22Rv1 (cell line): ENCODE measurements at regions not wholly inside any gene's neighbourhood (a gene's known extent, or its start where the extent isn't known, plus 50 kb on each side); places are given as distances from the start of the nearest gene placed in this dataset.
"Not testable (repeated sequence)": the region's sequence is repeated elsewhere in the genome, so short reads cannot be mapped to it uniquely, and the experiment has no call there.

ENCODE experiments used
- H3K27ac ChIP-seq: fragments of 450-650 bp; 2 replicates; pipeline ENCODE4 v1.5.1; 2017
- CTCF ChIP-seq: fragments of 450-650 bp; IDR thresholded peaks from 2 replicates; pipeline ENCODE4 v1.5.1; 2017; ENCODE audit warnings: mild to moderate bottlenecking
- ZFX ChIP-seq: fragments of 450-650 bp; IDR thresholded peaks from 2 replicates; pipeline ENCODE4 v1.6.1; 2017; ENCODE audit warnings: antibody characterized with exemption, borderline replicate concordance

- no peak overlapping the region for H3K27ac ChIP-seq
- no peak for TF ChIP-seq ZFX
- TF ChIP-seq CTCF: no peak
Observed at GRCh38 chr3:148513096-148513543, 184.6 kb upstream of the AGTR1 start.

GRCh38 chr3:148518520-148518919 is 179.2 kb upstream of the AGTR1 start:
- no peak overlapping the region for H3K27ac ChIP-seq
- TF ChIP-seq CTCF: no peak
- TF ChIP-seq ZFX: no peak

GRCh38 chr3:148525621-148526020 is 172.1 kb upstream of the AGTR1 start:
- H3K27ac ChIP-seq: not testable (repeated sequence)

- no peak overlapping the region for H3K27ac ChIP-seq
- TF ChIP-seq ZFX: no peak
Observed at GRCh38 chr3:148528024-148528423, 169.7 kb upstream of the AGTR1 start.

- TF ChIP-seq CTCF (no peak), ZFX (no peak)
Observed at GRCh38 chr3:148531836-148532235, 165.9 kb upstream of the AGTR1 start.

GRCh38 chr3:148532326-148532725 is 165.4 kb upstream of the AGTR1 start:
- no peak overlapping the region for H3K27ac ChIP-seq
- no peak for TF ChIP-seq CTCF
- no peak for TF ChIP-seq ZFX

More at GRCh38 chr3:148531836-148532235, 165.9 kb upstream of the AGTR1 start:
- H3K27ac ChIP-seq: no peak overlapping the region

- no peak overlapping the region for H3K27ac ChIP-seq
- TF ChIP-seq CTCF: no peak
- TF ChIP-seq ZFX: no peak
Observed at GRCh38 chr3:148532774-148533173, 164.9 kb upstream of the AGTR1 start.

GRCh38 chr3:148534089-148534988 is 163.4 kb upstream of the AGTR1 start:
- TF ChIP-seq ZFX (no peak), CTCF (no peak)
- no peak overlapping the region for H3K27ac ChIP-seq
